ENCODE measurements at regions not wholly inside any gene's neighbourhood (a gene's known extent, or its start where the extent isn't known, plus 50 kb on each side); places are given as distances from the start of the nearest gene placed in this dataset.
"Not testable (repeated sequence)": the region's sequence is repeated elsewhere in the genome, so short reads cannot be mapped to it uniquely, and the experiment has no call there.

- POLR2A ChIA-PET = no interaction called here
- CTCF ChIA-PET = no interaction called here
Measured at GRCh38 chr3:26049951-26050350, 260.1 kb downstream of the OXSM start.

GRCh38 chr3:26050776-26051175, 260.9 kb downstream of the OXSM start:
- ChIA-PET POLR2A (no interaction called here), CTCF (no interaction called here)

- CTCF ChIA-PET = no interaction called here
- POLR2A ChIA-PET = no interaction called here
Measured at GRCh38 chr3:26058901-26059321, 269.0 kb downstream of the OXSM start.

GRCh38 chr3:26061947-26062346, 272.1 kb downstream of the OXSM start:
- CTCF ChIA-PET = no interaction called here
- POLR2A ChIA-PET = no interaction called here

- ChIA-PET POLR2A (no interaction called here), CTCF (no interaction called here)
Measured at GRCh38 chr3:26064297-26064696, 274.4 kb downstream of the OXSM start.

GRCh38 chr3:26068890-26069289, 279.0 kb downstream of the OXSM start:
- ChIA-PET POLR2A (no interaction called here), CTCF (no interaction called here)

GRCh38 chr3:26070854-26071253, 281.0 kb downstream of the OXSM start:
- ChIA-PET POLR2A (no interaction called here), CTCF (no interaction called here)

- ChIA-PET POLR2A (no interaction called here), CTCF (no interaction called here)
Measured at GRCh38 chr3:26074080-26074479, 284.2 kb downstream of the OXSM start.

- CTCF ChIA-PET = no interaction called here
- POLR2A ChIA-PET = no interaction called here
Measured at GRCh38 chr3:26078539-26078938, 288.6 kb downstream of the OXSM start.

GRCh38 chr3:26081166-26081565, 291.3 kb downstream of the OXSM start:
- ChIA-PET POLR2A (no interaction called here), CTCF (no interaction called here)

GRCh38 chr3:26081806-26082205, 291.9 kb downstream of the OXSM start:
- POLR2A ChIA-PET = no interaction called here
- CTCF ChIA-PET = no interaction called here

- POLR2A ChIA-PET = no interaction called here
Measured at GRCh38 chr3:26082911-26083310, 293.0 kb downstream of the OXSM start.

GRCh38 chr3:26084629-26085028, 294.7 kb downstream of the OXSM start:
- CTCF ChIA-PET = no interaction called here
- POLR2A ChIA-PET = no interaction called here

More at GRCh38 chr3:26082911-26083310, 293.0 kb downstream of the OXSM start:
- CTCF ChIA-PET = no interaction called here

GRCh38 chr3:26087751-26088150, 297.9 kb downstream of the OXSM start:
- CTCF ChIA-PET = interaction anchor here (1.1 kb wide), 1 partner anchor 21 kb away, joined by 3 read pairs; no protein-coding TSS in a partner anchor
- POLR2A ChIA-PET = no interaction called here

GRCh38 chr3:26089249-26089648, 299.4 kb downstream of the OXSM start:
- ChIA-PET POLR2A (no interaction called here), CTCF (no interaction called here)

GRCh38 chr3:26090589-26090988, 300.7 kb downstream of the OXSM start:
- CTCF ChIA-PET = no interaction called here
- POLR2A ChIA-PET = no interaction called here

GRCh38 chr3:26091096-26091495, 301.2 kb downstream of the OXSM start:
- POLR2A ChIA-PET = no interaction called here
- CTCF ChIA-PET = no interaction called here

GRCh38 chr3:26091626-26092025, 301.7 kb downstream of the OXSM start:
- CTCF ChIA-PET = interaction anchor here (0.6 kb wide), 1 partner anchor 327 kb away, joined by 3 read pairs; no protein-coding TSS in a partner anchor
- POLR2A ChIA-PET = no interaction called here

- POLR2A ChIA-PET, CTCF ChIA-PET: not testable (repeated sequence)
Measured at GRCh38 chr3:26097111-26097510, 307.2 kb downstream of the OXSM start.

GRCh38 chr3:26099692-26100091, 309.8 kb downstream of the OXSM start:
- POLR2A ChIA-PET = no interaction called here

GRCh38 chr3:26100176-26100575, 310.3 kb downstream of the OXSM start:
- POLR2A ChIA-PET = no interaction called here
- CTCF ChIA-PET = no interaction called here

More at GRCh38 chr3:26099692-26100091, 309.8 kb downstream of the OXSM start:
- CTCF ChIA-PET = no interaction called here

- ChIA-PET CTCF (no interaction called here), POLR2A (no interaction called here)
Measured at GRCh38 chr3:26102376-26102775, 312.5 kb downstream of the OXSM start.

GRCh38 chr3:26104851-26105251, 315.0 kb downstream of the OXSM start:
- ChIA-PET CTCF (no interaction called here), POLR2A (no interaction called here)

Measured in activated CD8-positive, alpha-beta memory T cell treated with anti-CD3 and anti-CD28 coated beads for 36 hours (primary cell).